Activated naive CD4-positive, alpha-beta T cell treated with anti-CD3 and anti-CD28 coated beads, Interleukin-2, amount 50 U/mL, for 16 hours (primary cell): ENCODE measurements at regions not wholly inside any gene's neighbourhood (a gene's known extent, or its start where the extent isn't known, plus 50 kb on each side); places are given as distances from the start of the nearest gene placed in this dataset.
A peak's percentile ranks its signal among the peaks of the same experiment; 100 is the strongest.
"Not testable (repeated sequence)": the region's sequence is repeated elsewhere in the genome, so short reads cannot be mapped to it uniquely, and the experiment has no call there.

Source experiments
- DNase-seq: peaks from one replicate; pipeline ENCODE4 v3.0.0-alpha.2; 2020

DNA sequence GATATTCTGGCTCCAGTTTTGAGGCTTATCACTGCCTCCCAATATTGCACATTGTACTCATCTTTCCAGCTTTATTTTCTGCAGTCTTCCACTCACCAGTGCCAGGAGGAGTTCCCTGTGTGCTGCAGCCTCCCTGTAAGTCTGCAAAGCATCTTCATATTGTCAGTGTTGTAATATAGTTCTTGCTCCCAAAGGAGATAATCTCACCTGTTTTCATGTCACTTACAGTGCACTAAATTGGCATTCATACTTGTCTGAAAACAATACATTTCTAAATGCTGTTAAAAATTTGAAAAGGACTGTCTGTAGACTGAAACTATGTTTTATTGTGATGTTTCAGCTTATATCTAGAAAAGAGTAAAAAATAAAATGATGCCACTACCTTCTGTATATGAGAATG is 146.8 kb upstream of the TMTC1 start:
- DNase-seq: no peak

DNA sequence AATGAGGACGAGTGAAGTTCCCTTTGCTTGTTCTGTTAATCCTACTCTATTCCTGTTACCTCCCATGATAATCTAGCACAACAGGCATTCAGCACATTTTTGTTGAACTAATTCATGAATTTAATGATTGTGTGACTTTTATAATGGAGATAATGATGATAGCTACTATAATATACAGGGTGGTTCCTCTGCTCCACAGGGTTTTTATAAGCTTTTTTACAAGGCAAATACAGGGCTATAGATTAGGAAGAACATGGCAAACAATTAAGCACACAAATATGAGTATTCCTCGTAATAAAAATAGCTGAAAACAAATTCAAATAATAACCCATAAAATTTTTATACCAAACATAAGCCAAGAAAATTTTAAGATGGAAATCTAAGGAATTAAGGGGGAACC is 145.6 kb upstream of the TMTC1 start:
- no peak for DNase-seq

GRCh38 chr12:29921307-29921706 is 137.6 kb upstream of the TMTC1 start:
- DNase-seq: no peak

DNA sequence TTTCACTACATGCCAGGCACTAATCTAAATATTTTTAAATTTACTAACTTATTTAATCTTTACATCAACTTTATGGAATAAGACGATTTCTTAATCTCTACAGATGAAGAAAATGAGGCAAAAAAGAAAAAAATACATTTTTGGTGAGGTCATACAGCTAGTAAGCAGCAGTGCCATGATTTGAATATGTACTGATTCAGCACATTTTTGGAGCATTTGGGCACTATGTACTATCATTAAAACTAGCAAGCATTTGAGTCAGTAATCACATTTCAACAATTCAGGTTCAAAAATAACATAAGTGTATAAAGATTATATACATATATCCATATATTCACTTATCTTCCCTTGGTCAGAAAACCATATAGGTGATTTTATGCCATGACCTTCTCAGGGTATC is 124.4 kb upstream of the TMTC1 start:
- no peak for DNase-seq

DNA sequence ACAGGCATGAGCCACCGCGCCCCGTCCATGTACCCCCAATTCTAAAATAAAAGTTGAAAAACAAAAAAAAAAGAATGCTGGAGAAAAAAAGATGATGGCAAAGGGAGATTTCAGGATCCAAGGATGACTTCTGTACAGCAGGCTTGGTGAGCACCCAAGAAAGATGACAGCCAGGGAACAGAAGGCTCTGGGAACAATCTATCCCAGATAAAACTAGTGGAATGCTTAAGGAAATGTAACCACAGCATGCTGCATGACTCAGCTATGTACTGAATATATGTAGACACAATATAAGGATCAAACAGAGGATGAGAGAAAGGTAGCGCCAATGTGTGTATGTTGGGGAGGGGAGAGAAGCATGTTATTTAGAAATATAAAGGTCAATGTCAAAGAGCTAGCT is 123.7 kb upstream of the TMTC1 start:
- DNase-seq: no peak

GRCh38 chr12:29902043-29902442 is 118.3 kb upstream of the TMTC1 start:
- no peak for DNase-seq

DNA sequence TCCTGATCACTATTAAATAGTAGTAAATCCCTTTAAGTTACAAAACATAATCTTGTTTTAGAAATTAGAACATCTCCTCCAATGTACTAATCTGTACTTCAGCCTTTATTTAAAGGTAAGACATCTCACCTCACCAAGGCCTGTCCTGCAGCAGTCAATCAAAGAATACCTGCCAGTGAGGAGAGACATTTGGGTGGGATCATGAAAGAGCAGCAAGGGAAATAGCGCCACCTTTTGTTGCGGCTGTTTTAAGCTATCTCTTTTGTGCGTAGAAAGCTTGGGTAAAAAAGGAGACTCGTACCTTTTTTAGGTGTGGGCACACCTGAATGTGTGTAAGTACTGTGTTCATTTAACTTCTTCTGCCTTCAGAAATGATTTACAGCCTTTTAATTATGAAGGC is 117.8 kb upstream of the TMTC1 start:
- no peak for DNase-seq

DNA sequence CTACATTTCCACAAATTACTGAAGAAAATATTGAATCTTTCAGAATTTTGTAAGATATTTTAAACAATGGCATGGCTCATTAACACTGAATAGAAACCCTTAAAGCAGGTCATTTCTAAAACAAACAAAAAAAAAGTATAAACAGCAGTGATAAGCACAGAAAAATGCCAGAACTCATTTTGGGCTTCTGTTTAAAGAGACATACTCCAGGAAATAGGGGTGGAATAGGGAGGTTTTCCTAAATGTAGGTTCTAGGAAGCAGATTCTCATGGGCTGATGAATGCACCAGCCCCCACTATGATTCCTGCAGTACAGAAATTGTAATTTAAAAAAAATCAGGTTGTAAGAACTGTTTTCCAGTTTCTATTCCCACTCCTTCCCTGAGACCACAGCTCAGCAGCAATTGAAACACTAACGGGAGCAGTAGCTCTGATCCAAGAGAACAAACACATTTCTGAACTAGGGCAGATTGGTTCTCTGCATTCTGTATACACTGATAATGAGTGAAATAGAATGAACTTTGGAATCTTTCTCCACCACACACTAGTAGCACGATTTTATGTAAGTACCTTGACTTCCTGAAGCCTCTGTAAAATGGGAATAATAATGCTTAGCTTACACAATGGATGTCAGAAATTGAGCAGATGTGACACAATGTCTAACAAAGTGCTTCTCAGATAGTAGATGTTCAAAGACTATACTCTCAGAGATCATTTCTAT is 115.6 kb upstream of the TMTC1 start:
- no peak for DNase-seq

DNA sequence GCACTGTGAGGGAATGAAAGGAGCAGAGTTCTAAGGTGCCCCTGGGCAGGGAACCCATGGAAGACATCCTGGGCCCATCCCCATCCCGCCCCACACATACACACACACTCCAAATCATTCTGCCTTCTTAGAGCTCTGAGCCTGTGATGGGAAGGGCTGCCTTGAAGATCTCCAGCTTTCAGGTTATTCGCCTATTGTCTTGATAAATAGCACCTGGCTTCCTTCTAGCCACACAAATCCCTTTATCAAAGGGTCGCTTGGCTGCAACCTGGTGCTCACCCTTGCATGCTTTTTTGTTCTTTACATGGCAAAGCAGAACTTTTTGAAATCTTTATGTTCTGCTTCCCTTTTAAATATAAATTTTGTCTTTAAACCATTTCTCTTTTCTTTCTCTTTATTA is 112.2 kb upstream of the TMTC1 start:
- DNase-seq: no peak

DNA sequence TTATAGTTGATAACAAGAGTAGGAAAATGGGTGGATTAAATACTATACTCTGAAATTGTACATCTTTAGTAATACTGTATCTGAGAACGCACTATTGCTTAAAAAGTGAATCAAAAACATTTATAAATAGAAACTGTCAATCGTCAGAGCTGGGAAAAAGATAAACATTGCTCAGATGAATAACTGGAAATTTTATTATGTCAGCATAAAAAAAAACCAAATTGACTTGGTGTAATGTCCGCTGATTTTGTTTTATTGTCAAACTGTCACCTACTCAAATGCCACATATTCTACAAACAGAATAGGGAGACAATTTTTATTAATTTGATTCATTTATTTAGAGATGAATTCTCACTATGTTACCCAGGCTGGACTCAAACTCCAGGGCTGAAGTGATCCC is 109.3 kb upstream of the TMTC1 start:
- DNase-seq: no peak

GRCh38 chr12:29891792-29892191 is 108.0 kb upstream of the TMTC1 start:
- DNase-seq: no peak

- DNase-seq: no peak
Observed at GRCh38 chr12:29889737-29890136, 106.0 kb upstream of the TMTC1 start.

GRCh38 chr12:29888777-29889176 is 105.0 kb upstream of the TMTC1 start:
- DNase-seq: peak; percentile 11

GRCh38 chr12:29884957-29885356 is 101.2 kb upstream of the TMTC1 start:
- not testable (repeated sequence) for DNase-seq

- DNase-seq: no peak
Observed at GRCh38 chr12:29883941-29884554, 100.3 kb upstream of the TMTC1 start.

DNA sequence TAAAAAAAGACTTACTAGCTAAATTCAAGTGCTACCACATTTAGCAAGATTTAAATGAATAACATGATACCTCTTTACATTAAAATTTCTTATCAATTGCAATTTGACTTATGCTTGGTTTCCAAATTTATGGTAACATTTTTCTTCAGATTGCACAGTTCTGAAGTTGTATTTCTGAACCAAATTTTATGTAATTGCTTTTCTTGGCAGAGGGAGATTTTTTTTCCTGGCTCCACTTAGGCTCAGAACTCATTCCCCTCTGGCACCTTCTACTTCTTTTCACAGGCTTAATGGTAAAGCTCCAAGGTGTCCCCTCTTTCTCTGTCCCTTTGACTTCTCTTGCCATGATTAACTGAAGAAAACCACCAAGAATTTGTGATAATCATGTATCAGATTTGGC is 99.8 kb upstream of the TMTC1 start:
- DNase-seq: no peak

- no peak for DNase-seq
Observed at GRCh38 chr12:29882846-29883245, 99.1 kb upstream of the TMTC1 start.

DNA sequence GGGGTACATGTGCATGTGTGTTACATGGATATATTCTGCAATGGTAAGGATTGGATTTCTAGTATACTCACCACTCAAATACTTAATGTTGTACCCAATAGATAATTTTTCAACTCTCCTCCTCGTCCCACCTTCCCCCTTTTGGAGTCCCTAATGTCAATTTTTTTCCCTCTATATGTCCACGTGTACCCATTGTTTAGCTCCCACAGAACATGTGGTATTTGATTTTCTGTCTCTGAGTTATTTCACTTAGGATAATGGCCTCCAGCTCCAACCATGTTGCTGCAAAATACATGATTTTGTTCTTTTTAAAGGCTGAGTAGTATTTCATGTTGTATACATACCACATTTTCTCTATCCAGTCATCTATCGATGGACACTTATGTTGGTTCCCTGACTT is 97.2 kb upstream of the TMTC1 start:
- no peak for DNase-seq

DNA sequence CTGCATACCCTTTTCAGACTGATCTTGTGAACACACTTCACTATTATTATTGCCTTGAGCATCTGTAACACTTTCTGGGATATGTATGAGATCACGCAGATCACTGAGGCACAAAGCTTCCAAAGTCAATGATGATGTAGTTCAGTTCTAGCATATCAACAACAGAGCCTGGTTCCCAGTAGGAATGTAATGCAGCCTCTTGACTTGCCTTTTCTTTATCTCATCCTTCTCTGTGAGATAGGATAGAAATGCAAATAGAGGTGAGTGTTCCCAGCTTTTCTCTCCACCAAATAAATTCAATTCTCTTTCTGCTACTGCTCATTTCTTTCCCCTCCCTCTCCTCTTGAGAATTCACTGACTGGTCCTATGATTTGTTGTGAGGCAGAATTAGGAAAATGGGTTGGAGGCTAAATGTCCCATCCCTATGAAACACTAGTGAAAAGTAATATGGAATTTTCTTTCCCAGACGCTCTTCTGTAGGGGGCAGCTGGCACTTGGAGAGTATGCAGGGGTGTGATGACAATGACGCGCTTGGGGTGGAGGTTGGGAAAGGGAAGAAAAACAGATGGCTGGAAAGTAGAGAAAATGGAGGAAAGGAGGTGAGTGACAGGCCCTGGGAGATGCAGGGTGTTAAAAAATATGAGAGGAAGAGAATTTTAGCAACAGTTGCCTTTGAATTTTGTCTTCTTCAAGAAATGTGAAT is 96.0 kb upstream of the TMTC1 start:
- no peak for DNase-seq

GRCh38 chr12:29869946-29870345 is 86.2 kb upstream of the TMTC1 start:
- no peak for DNase-seq

DNA sequence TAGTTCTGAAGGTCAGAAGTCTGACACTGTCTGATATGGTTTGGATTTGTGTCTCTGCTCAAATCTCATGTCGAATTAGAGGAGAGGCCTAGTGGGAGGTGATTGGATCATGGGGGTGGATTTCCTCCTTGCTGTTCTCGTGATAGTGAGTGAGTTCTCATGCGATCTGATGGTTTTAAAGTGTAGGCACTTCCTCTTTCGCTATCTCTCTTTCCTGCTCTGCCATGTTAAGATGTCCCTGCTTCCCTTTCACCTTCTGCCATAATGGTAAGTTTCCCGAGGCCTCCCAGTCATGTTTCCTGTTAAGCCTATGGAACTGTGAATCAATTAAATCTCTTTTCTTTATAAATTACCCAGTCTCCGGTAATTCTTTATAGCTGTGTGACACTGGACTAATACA is 84.1 kb upstream of the TMTC1 start:
- DNase-seq: no peak

- DNase-seq: no peak
Observed at GRCh38 chr12:29863665-29864064, 79.9 kb upstream of the TMTC1 start.

DNA sequence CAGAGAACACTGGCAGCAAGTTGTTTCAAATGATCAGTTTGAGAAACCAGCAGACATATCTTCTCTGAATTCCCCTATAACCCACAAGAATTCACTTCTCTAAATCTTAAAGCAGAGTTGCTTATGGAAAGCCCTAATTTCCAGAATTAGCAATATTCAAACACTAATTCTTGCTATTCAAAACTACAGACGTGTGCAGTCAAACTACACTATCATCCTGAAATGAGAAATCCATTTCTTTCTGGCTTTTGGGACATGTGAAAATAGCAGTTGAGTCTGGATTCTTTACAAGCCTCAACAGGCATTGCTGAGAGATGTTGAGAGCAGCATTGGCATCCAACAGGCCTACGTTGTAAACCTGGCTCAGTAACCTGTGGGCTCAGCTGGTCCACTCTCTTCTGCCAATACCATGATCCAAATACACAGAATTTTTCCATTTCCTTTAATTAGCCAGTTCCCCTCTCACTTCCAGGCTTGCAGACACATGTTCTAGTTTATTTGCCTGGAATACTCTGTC is 74.6 kb upstream of the TMTC1 start:
- DNase-seq: no peak

DNA sequence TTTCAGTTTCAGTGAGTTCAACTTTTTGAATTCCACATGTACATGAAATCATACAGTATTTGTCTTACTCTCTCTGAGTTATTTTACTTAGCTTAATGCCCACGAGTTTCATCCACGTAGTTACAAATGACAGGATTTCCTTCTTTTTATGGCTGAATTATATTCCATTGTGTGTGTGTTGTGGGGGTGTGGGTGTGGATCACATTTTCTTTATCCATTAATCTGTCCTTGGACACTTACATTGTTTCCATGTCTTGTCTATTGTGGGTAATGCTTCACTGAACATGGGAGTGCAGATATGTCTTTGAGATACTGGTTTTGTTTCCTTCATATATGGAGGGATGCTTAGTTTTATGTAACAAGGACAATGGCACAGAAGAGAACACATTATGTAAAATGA is 63.5 kb upstream of the TMTC1 start:
- no peak for DNase-seq
